B cell (primary cell): ENCODE measurements at regions not wholly inside any gene's neighbourhood (a gene's known extent, or its start where the extent isn't known, plus 50 kb on each side); places are given as distances from the start of the nearest gene placed in this dataset.

ENCODE experiments used
- CTCF ChIP-seq: fragments of 200-600 bp; IDR thresholded peaks from one replicate; pipeline ENCODE4 v1.8.0; 2022; ENCODE audit warnings: antibody characterized with exemption, mild to moderate bottlenecking
- EZH2 ChIP-seq: IDR thresholded peaks from 2 replicates; pipeline ENCODE4 v1.6.1; 2012; ENCODE audit warnings: borderline replicate concordance, low read depth, mild to moderate bottlenecking, moderate library complexity, low read length; ENCODE audit not compliant: insufficient read depth, poor library complexity, severe bottlenecking

- TF ChIP-seq CTCF (no peak), EZH2 (no peak)
Observed at GRCh38 chr14:65800694-65801093, 388.2 kb downstream of the FUT8 start.
